Nephron (organoid): ENCODE measurements at regions not wholly inside any gene's neighbourhood (a gene's known extent, or its start where the extent isn't known, plus 50 kb on each side); places are given as distances from the start of the nearest gene placed in this dataset.

Experiments
- H3K27ac Mint-ChIP-seq, 3 experiments: 2 replicates each; pipeline ENCODE4 v1.8.0; 2020; ENCODE audit warnings: mixed read lengths in 3 of 3, mild to moderate bottlenecking in 2 of 3, moderate library complexity in 1 of 3
- H3K27me3 Mint-ChIP-seq: 2 replicates; pipeline ENCODE4 v1.8.0; 2021; ENCODE audit warnings: low read depth, mild to moderate bottlenecking, moderate library complexity, mixed read lengths
- H3K36me3 Mint-ChIP-seq: 2 replicates; pipeline ENCODE4 v1.8.0; 2020; ENCODE audit warnings: low read depth, mixed read lengths
- H3K4me1 Mint-ChIP-seq: 2 replicates; pipeline ENCODE4 v1.8.0; 2020; ENCODE audit warnings: mixed read lengths
- H3K4me3 Mint-ChIP-seq, 3 experiments: 2 replicates each; pipeline ENCODE4 v1.8.0; 2020; ENCODE audit warnings: mild to moderate bottlenecking in 3 of 3, mixed read lengths in 3 of 3, moderate library complexity in 2 of 3
- H3K9me3 Mint-ChIP-seq: 2 replicates; pipeline ENCODE4 v1.8.0; 2020; ENCODE audit warnings: mixed read lengths
- TF ChIP-seq, protein P1 (sequence below), 3 experiments: fragments of 200-600 bp; sonication (generic); IDR thresholded peaks; one replicate each; pipeline ENCODE4 v1.5.0; 2021; ENCODE audit warnings: antibody characterized with exemption in 3 of 3; ENCODE audit not compliant: unreplicated experiment in 3 of 3

- Mint-ChIP-seq H3K27ac (peak overlapping the region; percentile 82 to 95 (median 91)), H3K9me3 (no peaks in the 10 kb centered on the region), H3K36me3 (peaks cover under 1% of the 10 kb centered on the region), H3K4me1 (peaks cover 58% of the 10 kb centered on the region), H3K27me3 (no peaks in the 10 kb centered on the region), H3K4me3 (peak overlapping the region in 1 of 3 experiments; percentile 35)
- TF ChIP-seq, protein P1, sequence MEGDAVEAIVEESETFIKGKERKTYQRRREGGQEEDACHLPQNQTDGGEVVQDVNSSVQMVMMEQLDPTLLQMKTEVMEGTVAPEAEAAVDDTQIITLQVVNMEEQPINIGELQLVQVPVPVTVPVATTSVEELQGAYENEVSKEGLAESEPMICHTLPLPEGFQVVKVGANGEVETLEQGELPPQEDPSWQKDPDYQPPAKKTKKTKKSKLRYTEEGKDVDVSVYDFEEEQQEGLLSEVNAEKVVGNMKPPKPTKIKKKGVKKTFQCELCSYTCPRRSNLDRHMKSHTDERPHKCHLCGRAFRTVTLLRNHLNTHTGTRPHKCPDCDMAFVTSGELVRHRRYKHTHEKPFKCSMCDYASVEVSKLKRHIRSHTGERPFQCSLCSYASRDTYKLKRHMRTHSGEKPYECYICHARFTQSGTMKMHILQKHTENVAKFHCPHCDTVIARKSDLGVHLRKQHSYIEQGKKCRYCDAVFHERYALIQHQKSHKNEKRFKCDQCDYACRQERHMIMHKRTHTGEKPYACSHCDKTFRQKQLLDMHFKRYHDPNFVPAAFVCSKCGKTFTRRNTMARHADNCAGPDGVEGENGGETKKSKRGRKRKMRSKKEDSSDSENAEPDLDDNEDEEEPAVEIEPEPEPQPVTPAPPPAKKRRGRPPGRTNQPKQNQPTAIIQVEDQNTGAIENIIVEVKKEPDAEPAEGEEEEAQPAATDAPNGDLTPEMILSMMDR (IDR thresholded peaks at IDR 0.05; ENCODE audit: unreplicated experiment in 3 of 3) = no peak
These were observed 213.0 kb upstream of the KRR1 start for GRCh38 chr12:75724307-75724927.

- Mint-ChIP-seq H3K27ac (peak overlapping the region; percentile 64 to 91 (median 87)), H3K9me3 (no peaks in the 10 kb centered on the region), H3K4me3 (no peak overlapping the region), H3K36me3 (no peaks in the 10 kb centered on the region), H3K4me1 (peaks cover 64% of the 10 kb centered on the region), H3K27me3 (no peaks in the 10 kb centered on the region)
- TF ChIP-seq, protein P1 (IDR thresholded peaks at IDR 0.05; ENCODE audit: unreplicated experiment in 3 of 3) = no peak
These were observed 211.3 kb upstream of the KRR1 start for GRCh38 chr12:75722714-75723200.

DNA sequence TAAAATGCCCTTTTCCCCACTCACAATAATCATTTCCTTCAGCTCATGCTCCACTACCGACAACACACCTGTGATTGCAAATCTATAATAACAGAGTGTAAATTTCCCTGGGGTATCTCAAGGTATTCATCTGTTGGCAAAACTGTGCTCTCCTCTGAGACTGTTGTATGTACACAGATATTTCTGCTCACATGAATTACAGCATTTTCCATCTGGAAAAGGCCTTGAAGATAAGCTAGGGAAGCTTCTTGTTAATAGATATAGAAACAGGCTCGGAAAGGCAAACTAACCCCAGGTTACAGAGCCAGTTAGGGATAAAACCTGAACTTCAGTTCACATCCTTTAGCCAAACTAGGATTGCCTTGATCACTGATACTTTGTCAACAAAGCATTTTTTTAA lies 210.4 kb upstream of the KRR1 start:
- TF ChIP-seq, protein P1 (IDR thresholded peaks at IDR 0.05; ENCODE audit: unreplicated experiment in 3 of 3) = no peak
- peak overlapping the region; percentile 52 to 91 (median 64) for H3K27ac Mint-ChIP-seq
- no peak overlapping the region for H3K4me3 Mint-ChIP-seq
- no peaks in the 10 kb centered on the region for H3K27me3 Mint-ChIP-seq
- H3K4me1 Mint-ChIP-seq = peaks cover 57% of the 10 kb centered on the region
- H3K9me3 Mint-ChIP-seq = no peaks in the 10 kb centered on the region
- no peaks in the 10 kb centered on the region for H3K36me3 Mint-ChIP-seq

DNA sequence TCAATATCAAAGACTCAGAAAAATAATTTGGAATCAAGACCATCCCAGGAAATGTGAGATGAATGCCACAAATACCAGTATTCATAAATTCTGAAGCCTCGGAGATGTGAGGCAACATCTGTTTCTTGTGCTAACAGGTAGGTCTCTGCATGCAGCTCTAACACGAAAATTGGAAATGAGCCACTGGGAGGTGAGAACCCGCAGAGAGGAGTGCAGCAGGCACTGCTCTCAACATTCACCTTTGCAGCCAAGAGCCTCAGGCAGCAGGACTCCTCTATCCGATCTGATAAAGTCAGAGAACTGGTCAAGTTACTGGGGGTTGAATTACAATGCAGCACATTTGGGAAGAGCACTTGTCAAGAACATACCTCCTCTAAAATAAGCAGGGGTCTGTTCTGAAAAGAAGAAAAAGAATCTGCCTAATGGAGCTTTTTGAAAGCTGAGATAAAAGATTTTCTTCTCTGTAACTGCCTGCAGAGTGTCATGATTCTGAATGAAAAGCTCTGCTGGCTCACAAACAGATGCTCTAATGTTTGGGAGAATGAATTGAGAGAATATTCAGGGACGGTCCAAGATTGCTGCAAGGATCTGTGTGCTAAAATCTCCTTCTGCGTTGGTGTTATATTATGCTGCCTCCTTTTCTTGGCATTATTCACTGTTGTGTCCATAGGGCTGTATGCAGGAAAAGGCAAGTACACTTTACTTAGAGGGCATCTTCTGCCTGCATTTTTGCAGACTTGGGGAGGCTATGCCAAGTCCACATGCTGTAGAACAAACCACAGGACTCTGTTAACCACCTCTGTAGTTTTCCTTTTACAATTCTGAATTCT lies 209.6 kb upstream of the KRR1 start:
- Mint-ChIP-seq H3K4me3 (peak overlapping the region in 1 of 3 experiments; percentile 48), H3K4me1 (peaks cover 56% of the 10 kb centered on the region), H3K27ac (peak overlapping the region; percentile 52 to 91 (median 64)), H3K27me3 (no peaks in the 10 kb centered on the region), H3K36me3 (no peaks in the 10 kb centered on the region), H3K9me3 (no peaks in the 10 kb centered on the region)
- TF ChIP-seq, protein P1 (IDR thresholded peaks at IDR 0.05; ENCODE audit: unreplicated experiment in 3 of 3) = no peak

- Mint-ChIP-seq H3K36me3 (no peaks in the 10 kb centered on the region), H3K4me3 (no peak overlapping the region), H3K9me3 (no peaks in the 10 kb centered on the region), H3K27me3 (no peaks in the 10 kb centered on the region), H3K27ac (peak overlapping the region in 1 of 3 experiments; percentile 23), H3K4me1 (peaks cover 50% of the 10 kb centered on the region)
- TF ChIP-seq, protein P1 (IDR thresholded peaks at IDR 0.05; ENCODE audit: unreplicated experiment in 3 of 3) = no peak
These were observed 206.5 kb upstream of the KRR1 start for GRCh38 chr12:75717902-75718301.
